Fibroblast of lung (primary cell): ENCODE measurements at regions not wholly inside any gene's neighbourhood (a gene's known extent, or its start where the extent isn't known, plus 50 kb on each side); places are given as distances from the start of the nearest gene placed in this dataset.

Experiments used
- CTCF ChIP-seq, 2 donors: IDR thresholded peaks in 1 of 2; conservative IDR thresholded peaks in 1 of 2; 1 replicate in 1 of 2; 2 replicates in 1 of 2; pipeline ENCODE4 v1.5.1; 2011 to 2012; ENCODE audit warnings: low read length in 2 of 2, control low read depth in 1 of 2, inconsistent platforms in 1 of 2, low read depth in 1 of 2, mild to moderate bottlenecking in 1 of 2
- EZH2 ChIP-seq: IDR thresholded peaks from 2 replicates; pipeline ENCODE4 v1.5.1; 2012; ENCODE audit warnings: low read length, control low read depth, mild to moderate bottlenecking; ENCODE audit errors: missing control alignments

- TF ChIP-seq EZH2 (no peak), CTCF (conservative IDR thresholded peaks at IDR 0.05 in 1 of 2, IDR thresholded peaks at IDR 0.05 in 1 of 2; ENCODE audit: low read depth in 1 of 2, low read length in 2 of 2) (no peak)
These were observed 244.1 kb upstream of the STT3B start for GRCh38 chr3:31288641-31289100.
